Adrenal gland (tissue), 9 donors: ENCODE measurements at regions not wholly inside any gene's neighbourhood (a gene's known extent, or its start where the extent isn't known, plus 50 kb on each side); places are given as distances from the start of the nearest gene placed in this dataset.

Experiments
- DNase-seq, 7 donors: peaks; one replicate each; pipeline ENCODE4 v3.0.0-alpha.2; 2019 to 2020
- H3K27ac ChIP-seq, 5 donors: fragments of 200-600 bp; sonication (generic) in 4 of 5; 1 replicate in 3 of 5; 2 replicates in 2 of 5; pipeline versions ENCODE4 v1.5.1 to v1.8.0; 2016 to 2020; ENCODE audit warnings: mild to moderate bottlenecking in 1 of 5
- H3K27me3 ChIP-seq: fragments of 200-600 bp; 2 replicates; pipeline ENCODE4 v1.8.0; 2021
- H3K36me3 ChIP-seq, 2 donors: fragments of 200-600 bp; replicated peaks in 1 of 2; 1 replicate in 1 of 2; 2 replicates in 1 of 2; pipeline versions ENCODE4 v1.5.1 to v1.8.0; 2018 to 2022
- H3K4me1 ChIP-seq, 2 donors: fragments of 200-600 bp; replicated peaks in 1 of 2; 1 replicate in 1 of 2; 2 replicates in 1 of 2; pipeline versions ENCODE4 v1.5.1 to v1.8.0; 2018 to 2021
- H3K4me3 ChIP-seq, 4 donors: fragments of 200-600 bp; sonication (generic) in 3 of 4; one replicate each; pipeline ENCODE4 v1.5.1; 2016 to 2018
- H3K9me3 ChIP-seq, 3 donors: fragments of 200-600 bp; sonication (generic) in 1 of 3; replicated peaks in 1 of 3; 1 replicate in 2 of 3; 2 replicates in 1 of 3; pipeline versions ENCODE4 v1.5.1 to v1.8.0; 2016 to 2021
- CTCF ChIP-seq, 6 experiments: fragments of 450-650 bp in 4 of 6; fragments of 200-600 bp in 2 of 6; sonication (generic) in 1 of 6; IDR thresholded peaks; 1 replicate in 5 of 6; 2 replicates in 1 of 6; pipeline versions ENCODE4 v1.5.1 to v1.8.0; 2016 to 2021; ENCODE audit warnings: antibody characterized with exemption in 6 of 6, mild to moderate bottlenecking in 2 of 6, moderate library complexity in 1 of 6
- POLR2A ChIP-seq, 2 donors: fragments of 450-650 bp; IDR thresholded peaks; one replicate each; pipeline ENCODE4 v1.6.1; 2017; ENCODE audit warnings: antibody characterized with exemption in 2 of 2, mild to moderate bottlenecking in 2 of 2, moderate library complexity in 1 of 2
- WGBS, 4 donors: extraction: QIAGEN DNeasy Blood & Tissue Kit in 2 of 4; methylation state at CpG; one replicate each; pipeline versions ENCODE4 v1.1.5 to v1.1.7; 2013 to 2017; 5-methylcytosine and 5-hydroxymethylcytosine counted together
- intact Hi-C, 2 donors: fragments of 100-400 bp; cut with DNase I; formaldehyde crosslinking; loops; one replicate each; pipeline versions ENCODE4 v1.14.1 to v1.15.0; 2022 to 2023
- donor health status: healthy with polysubstance abuse.
- donor health status: Bipolar disorder and iron deficiency.
- donor health status: DM: yes; HTN: yes; CAD: no.
- donor health status: DM: no; HTN: no; CAD: no.
- donor health status: DM: no; HTN: no; CAD: no.

- H3K36me3 ChIP-seq = no peaks in the 10 kb centered on the region
- peaks cover 0 to 8% of the 10 kb centered on the region in 2 donors for H3K4me1 ChIP-seq
- no peak for DNase-seq
- H3K27ac ChIP-seq = no peak overlapping the region
- intact Hi-C loops = no loop called here
- TF ChIP-seq POLR2A (IDR thresholded peaks at IDR 0.05) = no peak
- TF ChIP-seq CTCF (IDR thresholded peaks at IDR 0.05) = no peak
- H3K4me3 ChIP-seq = no peak overlapping the region
- WGBS, 4 donors = 39 to 68% (median 63%) methylated on average over 2 of the region's 2 CpGs
- no peaks in the 10 kb centered on the region for H3K9me3 ChIP-seq
- no peaks in the 10 kb centered on the region for H3K27me3 ChIP-seq
Measured at GRCh38 chr4:123455360-123455759, 58.8 kb downstream of the SPRY1 start.

GRCh38 chr4:123462007-123462406 is 65.4 kb downstream of the SPRY1 start:
- Histone ChIP-seq H3K9me3 (no peaks in the 10 kb centered on the region), H3K4me1 (no peaks in the 10 kb centered on the region), H3K4me3 (no peak overlapping the region), H3K27ac (no peak overlapping the region), H3K27me3 (no peaks in the 10 kb centered on the region), H3K36me3 (no peaks in the 10 kb centered on the region)
- TF ChIP-seq POLR2A (IDR thresholded peaks at IDR 0.05) (no peak), CTCF (IDR thresholded peaks at IDR 0.05) (no peak)
- WGBS, 4 donors = 77 to 85% (median 81%) methylated on average over 3 of the region's 3 CpGs
- no peak for DNase-seq
- intact Hi-C loops = no loop called here

GRCh38 chr4:123463869-123464268 is 67.3 kb downstream of the SPRY1 start:
- intact Hi-C loops = no loop called here
- Histone ChIP-seq H3K27ac (no peak overlapping the region), H3K36me3 (no peaks in the 10 kb centered on the region), H3K4me1 (no peaks in the 10 kb centered on the region), H3K9me3 (no peaks in the 10 kb centered on the region), H3K4me3 (no peak overlapping the region), H3K27me3 (no peaks in the 10 kb centered on the region)
- WGBS, 4 donors = 58 to 69% (median 66%) methylated on average over 3 of the region's 3 CpGs
- no peak for TF ChIP-seq CTCF (IDR thresholded peaks at IDR 0.05)
- TF ChIP-seq POLR2A (IDR thresholded peaks at IDR 0.05) = no peak
- DNase-seq = no peak

GRCh38 chr4:123465416-123465815 is 68.8 kb downstream of the SPRY1 start:
- WGBS, 4 donors = 75 to 88% (median 83%) methylated on average over 5 to 6 of the region's 6 CpGs
- H3K27me3 ChIP-seq = no peaks in the 10 kb centered on the region
- H3K4me3 ChIP-seq = no peak overlapping the region
- no peaks in the 10 kb centered on the region for H3K4me1 ChIP-seq
- intact Hi-C loops = no loop called here
- H3K9me3 ChIP-seq = no peaks in the 10 kb centered on the region
- no peak overlapping the region for H3K27ac ChIP-seq
- no peak for DNase-seq
- TF ChIP-seq POLR2A (IDR thresholded peaks at IDR 0.05) (no peak), CTCF (IDR thresholded peaks at IDR 0.05) (no peak)
- no peaks in the 10 kb centered on the region for H3K36me3 ChIP-seq
